Astrocyte (in vitro differentiated cells and primary cell): ENCODE measurements at regions not wholly inside any gene's neighbourhood (a gene's known extent, or its start where the extent isn't known, plus 50 kb on each side); places are given as distances from the start of the nearest gene placed in this dataset.

Source experiments
- DNase-seq: peaks from one replicate; pipeline ENCODE4 v3.0.0-alpha.2; 2010; ENCODE audit warnings: low read depth
- FAIRE-seq: peaks from 2 replicates; lab custom pipeline; 2011; peaks lifted over from hg19 to GRCh38; lab: Jason Lieb, UNC
- H2AFZ ChIP-seq: 2 replicates; pipeline ENCODE4 v1.6.0; 2012; ENCODE audit warnings: low read depth, low read length, inconsistent platforms
- H3K27ac ChIP-seq: 2 replicates; pipeline ENCODE4 v1.5.1; 2011; ENCODE audit warnings: low read depth, low read length, inconsistent platforms
- H3K27me3 ChIP-seq: 2 replicates; pipeline ENCODE4 v1.6.0; 2011; ENCODE audit warnings: low read length, inconsistent platforms; ENCODE audit not compliant: insufficient read depth
- H3K36me3 ChIP-seq: 2 replicates; pipeline ENCODE4 v1.5.1; 2011; ENCODE audit warnings: low read length, inconsistent platforms; ENCODE audit not compliant: insufficient read depth
- H3K4me1 ChIP-seq: 2 replicates; pipeline ENCODE4 v1.5.1; 2011; ENCODE audit warnings: low read length, inconsistent platforms; ENCODE audit not compliant: insufficient read depth
- H3K4me2 ChIP-seq: 2 replicates; pipeline ENCODE4 v1.6.0; 2012; ENCODE audit warnings: low read length, inconsistent platforms
- H3K4me3 ChIP-seq: 2 replicates; pipeline ENCODE4 v1.5.1; 2011; ENCODE audit warnings: low read depth, mild to moderate bottlenecking, low read length, inconsistent platforms; ENCODE audit not compliant: insufficient read depth
- H3K79me2 ChIP-seq: 2 replicates; pipeline ENCODE4 v1.6.0; 2012; ENCODE audit warnings: mild to moderate bottlenecking, low read length, inconsistent platforms; ENCODE audit not compliant: insufficient read depth
- H3K9ac ChIP-seq: 2 replicates; pipeline ENCODE4 v1.6.0; 2012; ENCODE audit warnings: mild to moderate bottlenecking, low read length, inconsistent platforms
- H3K9me3 ChIP-seq: 2 replicates; pipeline ENCODE4 v1.5.1; 2012; ENCODE audit warnings: low read depth, mild to moderate bottlenecking, low read length, inconsistent platforms; ENCODE audit not compliant: insufficient read depth
- H4K20me1 ChIP-seq: 2 replicates; pipeline ENCODE4 v1.6.0; 2012; ENCODE audit warnings: low read length, inconsistent platforms; ENCODE audit not compliant: insufficient read depth
- H3K27ac Mint-ChIP-seq: one replicate; pipeline ENCODE4 v1.8.0; 2021; ENCODE audit warnings: mild to moderate bottlenecking, mixed read lengths; ENCODE audit not compliant: unreplicated experiment
- H3K27me3 Mint-ChIP-seq: one replicate; pipeline ENCODE4 v1.8.0; 2021; ENCODE audit warnings: low read depth, mixed read lengths; ENCODE audit not compliant: unreplicated experiment
- H3K36me3 Mint-ChIP-seq: one replicate; pipeline ENCODE4 v1.8.0; 2021; ENCODE audit warnings: low read depth, mixed read lengths; ENCODE audit not compliant: unreplicated experiment
- H3K4me1 Mint-ChIP-seq: one replicate; pipeline ENCODE4 v1.8.0; 2021; ENCODE audit warnings: low read depth, mixed read lengths; ENCODE audit not compliant: unreplicated experiment
- H3K4me3 Mint-ChIP-seq: one replicate; pipeline ENCODE4 v1.8.0; 2021; ENCODE audit warnings: mild to moderate bottlenecking, moderate library complexity, mixed read lengths; ENCODE audit not compliant: unreplicated experiment
- H3K9me3 Mint-ChIP-seq: one replicate; pipeline ENCODE4 v1.8.0; 2021; ENCODE audit warnings: mild to moderate bottlenecking, mixed read lengths; ENCODE audit not compliant: unreplicated experiment
- CTCF ChIP-seq: IDR thresholded peaks from 2 replicates; pipeline ENCODE4 v1.5.1; 2011; ENCODE audit warnings: low read depth, mild to moderate bottlenecking, inconsistent platforms, low read length, moderate library complexity; ENCODE audit not compliant: insufficient read depth
- EZH2 ChIP-seq: IDR thresholded peaks from 2 replicates; pipeline ENCODE4 v1.6.1; 2012; ENCODE audit warnings: mild to moderate bottlenecking, low read length, inconsistent platforms; ENCODE audit not compliant: insufficient read depth

- Mint-ChIP-seq H3K4me3 (no peak overlapping the region), H3K27me3 (no peaks in the 10 kb centered on the region), H3K4me1 (peaks cover 2% of the 10 kb centered on the region), H3K9me3 (peaks cover 5% of the 10 kb centered on the region), H3K36me3 (no peaks in the 10 kb centered on the region), H3K27ac (no peak overlapping the region)
- Histone ChIP-seq H3K27ac (no peak overlapping the region), H3K36me3 (no peaks in the 10 kb centered on the region), H3K4me1 (no peaks in the 10 kb centered on the region), H3K4me2 (no peak overlapping the region), H2AFZ (no peak overlapping the region), H3K79me2 (no peaks in the 10 kb centered on the region), H4K20me1 (no peaks in the 10 kb centered on the region), H3K4me3 (no peak overlapping the region), H3K9ac (no peak overlapping the region), H3K27me3 (no peaks in the 10 kb centered on the region), H3K9me3 (no peaks in the 10 kb centered on the region)
- DNase-seq: no peak
- FAIRE-seq: no peak
- no peak for TF ChIP-seq EZH2
- TF ChIP-seq CTCF: no peak
Observed at GRCh38 chr4:107270614-107271013, 234.5 kb upstream of the DKK2 start.

- Histone ChIP-seq H2AFZ (no peak overlapping the region), H3K9me3 (no peaks in the 10 kb centered on the region), H3K4me2 (no peak overlapping the region), H3K79me2 (no peaks in the 10 kb centered on the region), H3K4me1 (no peaks in the 10 kb centered on the region), H3K27me3 (no peaks in the 10 kb centered on the region), H3K4me3 (no peak overlapping the region), H3K9ac (no peak overlapping the region), H3K36me3 (no peaks in the 10 kb centered on the region), H4K20me1 (no peaks in the 10 kb centered on the region), H3K27ac (no peak overlapping the region)
- TF ChIP-seq CTCF (no peak), EZH2 (no peak)
- no peak for FAIRE-seq
- no peak for DNase-seq
- no peak overlapping the region for H3K27ac Mint-ChIP-seq
- no peaks in the 10 kb centered on the region for H3K27me3 Mint-ChIP-seq
- peaks cover 3% of the 10 kb centered on the region for H3K4me1 Mint-ChIP-seq
- no peaks in the 10 kb centered on the region for H3K36me3 Mint-ChIP-seq
- peaks cover 5% of the 10 kb centered on the region for H3K9me3 Mint-ChIP-seq
- H3K4me3 Mint-ChIP-seq: no peak overlapping the region
Observed at GRCh38 chr4:107269175-107269574, 233.1 kb upstream of the DKK2 start.

GRCh38 chr4:107265859-107266258, 229.7 kb upstream of the DKK2 start:
- TF ChIP-seq CTCF (no peak), EZH2 (no peak)
- Histone ChIP-seq H4K20me1 (no peaks in the 10 kb centered on the region), H3K27me3 (no peaks in the 10 kb centered on the region), H3K27ac (no peak overlapping the region), H3K4me1 (no peaks in the 10 kb centered on the region), H2AFZ (no peak overlapping the region), H3K4me2 (no peak overlapping the region), H3K36me3 (no peaks in the 10 kb centered on the region), H3K9ac (no peak overlapping the region), H3K9me3 (no peaks in the 10 kb centered on the region), H3K4me3 (no peak overlapping the region), H3K79me2 (no peaks in the 10 kb centered on the region)
- Mint-ChIP-seq H3K36me3 (no peaks in the 10 kb centered on the region), H3K4me1 (peaks cover 10% of the 10 kb centered on the region), H3K4me3 (no peak overlapping the region), H3K9me3 (no peaks in the 10 kb centered on the region), H3K27me3 (no peaks in the 10 kb centered on the region), H3K27ac (no peak overlapping the region)
- no peak for DNase-seq
- FAIRE-seq: no peak
